ENCODE measurements at regions not wholly inside any gene's neighbourhood (a gene's known extent, or its start where the extent isn't known, plus 50 kb on each side); places are given as distances from the start of the nearest gene placed in this dataset.

GRCh38 chr1:4322881-4323280 is 331.5 kb upstream of the AJAP1 start:
- Mint-ChIP-seq H3K4me3 (no peak overlapping the region), H3K4me1 (no peaks in the 10 kb centered on the region), H3K9me3 (peaks cover 0 to 6% (median 3%) of the 10 kb centered on the region in 3 donors), H3K36me3 (no peaks in the 10 kb centered on the region), H3K27me3 (no peaks in the 10 kb centered on the region), H3K27ac (no peak overlapping the region)

- Mint-ChIP-seq H3K4me1 (no peaks in the 10 kb centered on the region), H3K4me3 (no peak overlapping the region), H3K36me3 (no peaks in the 10 kb centered on the region), H3K9me3 (peaks cover 0 to 6% (median 3%) of the 10 kb centered on the region in 3 donors), H3K27me3 (no peaks in the 10 kb centered on the region), H3K27ac (no peak overlapping the region)
Measured at GRCh38 chr1:4323309-4323708, 331.1 kb upstream of the AJAP1 start.

- Mint-ChIP-seq H3K4me1 (peaks cover 0 to 1% (median 0%) of the 10 kb centered on the region in 3 donors), H3K4me3 (no peak overlapping the region), H3K27me3 (no peaks in the 10 kb centered on the region), H3K9me3 (peaks cover 2 to 6% (median 3%) of the 10 kb centered on the region in 3 donors), H3K27ac (no peak overlapping the region), H3K36me3 (no peaks in the 10 kb centered on the region)
Measured at GRCh38 chr1:4324525-4324924, 329.9 kb upstream of the AJAP1 start.

GRCh38 chr1:4327142-4327541 is 327.3 kb upstream of the AJAP1 start:
- Mint-ChIP-seq H3K4me3 (no peak overlapping the region), H3K27ac (no peak overlapping the region), H3K36me3 (no peaks in the 10 kb centered on the region), H3K4me1 (peaks cover 0 to 1% (median 0%) of the 10 kb centered on the region in 3 donors), H3K27me3 (no peaks in the 10 kb centered on the region), H3K9me3 (peaks cover 0 to 2% (median 2%) of the 10 kb centered on the region in 3 donors)

- Mint-ChIP-seq H3K4me3 (no peak overlapping the region), H3K4me1 (peaks cover 0 to 1% (median 0%) of the 10 kb centered on the region in 3 donors), H3K27me3 (no peaks in the 10 kb centered on the region), H3K9me3 (peaks cover 1 to 4% (median 2%) of the 10 kb centered on the region in 3 donors), H3K27ac (no peak overlapping the region), H3K36me3 (no peaks in the 10 kb centered on the region)
Measured at GRCh38 chr1:4328402-4329071, 325.9 kb upstream of the AJAP1 start.

- peaks cover 0 to 1% (median 0%) of the 10 kb centered on the region in 3 donors for H3K4me1 Mint-ChIP-seq
- peaks cover 1% of the 10 kb centered on the region for H3K36me3 Mint-ChIP-seq
- peak overlapping the region in 1 of 3 donors; percentile 43 for H3K27ac Mint-ChIP-seq
- H3K4me3 Mint-ChIP-seq, result peak overlapping the region in 1 of 4 donors; percentile 69
- H3K9me3 Mint-ChIP-seq, result peaks cover 2 to 5% (median 5%) of the 10 kb centered on the region in 3 donors
- H3K27me3 Mint-ChIP-seq, result no peaks in the 10 kb centered on the region
Measured at GRCh38 chr1:4330805-4331766, 323.3 kb upstream of the AJAP1 start.

GRCh38 chr1:4331767-4332163 is 322.6 kb upstream of the AJAP1 start:
- peak overlapping the region in 1 of 3 donors; percentile 43 for H3K27ac Mint-ChIP-seq
- no peak overlapping the region for H3K4me3 Mint-ChIP-seq
- peaks cover 0 to 2% (median 1%) of the 10 kb centered on the region in 3 donors for H3K4me1 Mint-ChIP-seq
- no peaks in the 10 kb centered on the region for H3K27me3 Mint-ChIP-seq
- H3K9me3 Mint-ChIP-seq, result peaks cover 7 to 11% (median 8%) of the 10 kb centered on the region in 3 donors
- peaks cover 1% of the 10 kb centered on the region for H3K36me3 Mint-ChIP-seq

GRCh38 chr1:4336507-4336906 is 317.9 kb upstream of the AJAP1 start:
- Mint-ChIP-seq H3K27ac (no peak overlapping the region), H3K4me1 (peaks cover 0 to 2% (median 0%) of the 10 kb centered on the region in 3 donors), H3K27me3 (no peaks in the 10 kb centered on the region), H3K4me3 (no peak overlapping the region), H3K36me3 (peaks cover 1% of the 10 kb centered on the region), H3K9me3 (peaks cover 7 to 11% (median 9%) of the 10 kb centered on the region in 3 donors)

GRCh38 chr1:4341421-4341820 is 313.0 kb upstream of the AJAP1 start:
- peaks cover 0 to 3% (median 1%) of the 10 kb centered on the region in 3 donors for H3K4me1 Mint-ChIP-seq
- H3K27me3 Mint-ChIP-seq, result no peaks in the 10 kb centered on the region
- H3K9me3 Mint-ChIP-seq, result peaks cover 2 to 7% (median 3%) of the 10 kb centered on the region in 3 donors
- H3K27ac Mint-ChIP-seq, result peak overlapping the region in 1 of 3 donors; percentile 74
- no peak overlapping the region for H3K4me3 Mint-ChIP-seq
- H3K36me3 Mint-ChIP-seq, result no peaks in the 10 kb centered on the region

GRCh38 chr1:4344065-4344732 is 310.2 kb upstream of the AJAP1 start:
- no peaks in the 10 kb centered on the region for H3K27me3 Mint-ChIP-seq
- no peaks in the 10 kb centered on the region for H3K36me3 Mint-ChIP-seq
- no peak overlapping the region for H3K4me3 Mint-ChIP-seq
- peaks cover 0 to 3% (median 0%) of the 10 kb centered on the region in 3 donors for H3K9me3 Mint-ChIP-seq
- peaks cover 0 to 3% (median 1%) of the 10 kb centered on the region in 3 donors for H3K4me1 Mint-ChIP-seq
- no peak overlapping the region for H3K27ac Mint-ChIP-seq

GRCh38 chr1:4345094-4345493 is 309.3 kb upstream of the AJAP1 start:
- Mint-ChIP-seq H3K9me3 (peaks cover 0 to 2% (median 2%) of the 10 kb centered on the region in 3 donors), H3K27ac (no peak overlapping the region), H3K27me3 (no peaks in the 10 kb centered on the region), H3K36me3 (no peaks in the 10 kb centered on the region), H3K4me1 (peaks cover 0 to 3% (median 1%) of the 10 kb centered on the region in 3 donors), H3K4me3 (peak overlapping the region in 1 of 4 donors; percentile 72)

GRCh38 chr1:4346131-4346530 is 308.3 kb upstream of the AJAP1 start:
- Mint-ChIP-seq H3K27me3 (no peaks in the 10 kb centered on the region), H3K9me3 (peaks cover 0 to 2% (median 2%) of the 10 kb centered on the region in 3 donors), H3K36me3 (no peaks in the 10 kb centered on the region), H3K4me1 (peaks cover 0 to 3% (median 1%) of the 10 kb centered on the region in 3 donors), H3K4me3 (no peak overlapping the region), H3K27ac (no peak overlapping the region)

- peaks cover 4% of the 10 kb centered on the region for H3K27me3 Mint-ChIP-seq
- H3K36me3 Mint-ChIP-seq, result no peaks in the 10 kb centered on the region
- no peak overlapping the region for H3K27ac Mint-ChIP-seq
- H3K9me3 Mint-ChIP-seq, result peaks cover 0 to 2% (median 0%) of the 10 kb centered on the region in 3 donors
- H3K4me1 Mint-ChIP-seq, result no peaks in the 10 kb centered on the region
- no peak overlapping the region for H3K4me3 Mint-ChIP-seq
Measured at GRCh38 chr1:4351453-4351852, 303.0 kb upstream of the AJAP1 start.

GRCh38 chr1:4353090-4353856 is 301.1 kb upstream of the AJAP1 start:
- H3K36me3 Mint-ChIP-seq, result no peaks in the 10 kb centered on the region
- peaks cover 0 to 2% (median 0%) of the 10 kb centered on the region in 3 donors for H3K9me3 Mint-ChIP-seq
- H3K27ac Mint-ChIP-seq, result peak overlapping the region in 1 of 3 donors; percentile 71
- no peak overlapping the region for H3K4me3 Mint-ChIP-seq
- H3K4me1 Mint-ChIP-seq, result no peaks in the 10 kb centered on the region
- H3K27me3 Mint-ChIP-seq, result peaks cover 4% of the 10 kb centered on the region
